A673 (cell line): ENCODE measurements at regions not wholly inside any gene's neighbourhood (a gene's known extent, or its start where the extent isn't known, plus 50 kb on each side); places are given as distances from the start of the nearest gene placed in this dataset.

Source experiments
- BruUV-seq: library from RNA; stranded (reverse); fragments of 400-500 nt; replicated peaks from 2 replicates; lab custom pipeline; 2021; lab: Mats Ljungman, UMichigan
- CTCF ChIA-PET: fragments of 300-600 bp; sonication (Branson Sonifier 250); formaldehyde crosslinking; loops from one replicate; lab custom pipeline; 2022; ENCODE audit warnings: antibody characterized with exemption; lab: Charles Lee
- POLR2A ChIA-PET: fragments of 300-600 bp; sonication (Branson Sonifier 250); formaldehyde crosslinking; loops from one replicate; lab custom pipeline; 2022; ENCODE audit warnings: antibody characterized with exemption; ENCODE audit not compliant: low non-redundant PET; lab: Charles Lee
- DNase-seq: peaks from one replicate; pipeline ENCODE4 v3.0.0-alpha.2; 2015; ENCODE audit warnings: low spot score
- H3K27ac ChIP-seq: fragments of 200-600 bp; sonication (generic); 2 replicates; pipeline ENCODE4 v1.5.1; 2016; ENCODE audit warnings: mixed run types, low read depth, mild to moderate bottlenecking, mixed read lengths, antibody characterized with exemption, low read length; ENCODE audit not compliant: poor library complexity, severe bottlenecking
- H3K27me3 ChIP-seq: fragments of 200-600 bp; sonication (generic); replicated peaks from 2 replicates; pipeline ENCODE4 v1.6.1; 2017; ENCODE audit warnings: mixed run types, low read depth, mild to moderate bottlenecking, mixed read lengths, antibody characterized with exemption, low read length; ENCODE audit not compliant: insufficient read depth, poor library complexity
- H3K36me3 ChIP-seq: fragments of 200-600 bp; sonication (generic); 2 replicates; pipeline ENCODE4 v1.6.1; 2016; ENCODE audit warnings: mixed run types, mild to moderate bottlenecking, mixed read lengths, antibody characterized with exemption, low read length; ENCODE audit not compliant: insufficient read depth, poor library complexity, severe bottlenecking
- H3K4me1 ChIP-seq: fragments of 200-600 bp; sonication (generic); 2 replicates; pipeline ENCODE4 v1.6.1; 2017; ENCODE audit warnings: mixed run types, mild to moderate bottlenecking, mixed read lengths, antibody characterized with exemption, low read length; ENCODE audit not compliant: insufficient read depth, poor library complexity, severe bottlenecking
- H3K4me3 ChIP-seq: fragments of 200-600 bp; sonication (generic); 2 replicates; pipeline ENCODE4 v1.5.1; 2016; ENCODE audit warnings: low read depth, mixed run types, mild to moderate bottlenecking, mixed read lengths, low read length; ENCODE audit not compliant: poor library complexity, severe bottlenecking
- H3K9me3 ChIP-seq: fragments of 200-600 bp; sonication (generic); 2 replicates; pipeline ENCODE4 v1.6.1; 2016; ENCODE audit warnings: mixed run types, low read depth, mild to moderate bottlenecking, mixed read lengths, antibody characterized with exemption, low read length; ENCODE audit not compliant: poor library complexity, severe bottlenecking
- CTCF ChIP-seq: fragments of 300-800, 200-600 bp; sonication (generic); conservative IDR thresholded peaks from 2 replicates; pipeline ENCODE4 v1.5.1; 2017; ENCODE audit warnings: low read depth, mild to moderate bottlenecking, antibody characterized with exemption, low read length, moderate library complexity, mixed read lengths
- EZH2 ChIP-seq: fragments of 200-600 bp; sonication (generic); IDR thresholded peaks from 2 replicates; pipeline ENCODE4 v1.6.1; 2017; ENCODE audit warnings: borderline replicate concordance, low read depth, mild to moderate bottlenecking, mixed read lengths, antibody characterized with exemption, low read length; ENCODE audit not compliant: poor library complexity, severe bottlenecking
- intact Hi-C: fragments of 100-400 bp; cut with micrococcal nuclease; formaldehyde crosslinking; loops from one replicate; pipeline ENCODE4 v1.10.0; 2022; ENCODE audit not compliant: unreplicated experiment

GRCh38 chr4:146124023-146124680 lies 51.4 kb upstream of the LSM6 start:
- no peaks in the 10 kb centered on the region for H3K4me1 ChIP-seq
- intact Hi-C loops: no loop called here
- no peak overlapping the region for H3K4me3 ChIP-seq
- no peak overlapping the region for H3K27ac ChIP-seq
- ChIA-PET CTCF (interaction anchor here (0.6 kb wide), 2 partner anchors 10 to 382 kb away, joined by 4 to 7 read pairs; no protein-coding TSS in a partner anchor), POLR2A (no interaction called here)
- BruUV-seq: no TSS peak
- no peaks in the 10 kb centered on the region for H3K36me3 ChIP-seq
- H3K27me3 ChIP-seq: no peaks in the 10 kb centered on the region
- peak; percentile 9 for DNase-seq
- no peaks in the 10 kb centered on the region for H3K9me3 ChIP-seq
- TF ChIP-seq CTCF (no peak; the same call in 1 of the 2 replicates), EZH2 (no peak)

GRCh38 chr4:146123231-146123630 lies 52.3 kb upstream of the LSM6 start:
- intact Hi-C loops: no loop called here
- CTCF ChIA-PET: interaction anchor here (1.0 kb wide), 1 partner anchor 974 kb away, joined by 3 read pairs; no protein-coding TSS in a partner anchor
- H3K4me3 ChIP-seq: no peak overlapping the region
- no peak overlapping the region for H3K27ac ChIP-seq
- no peaks in the 10 kb centered on the region for H3K27me3 ChIP-seq
- no peak for DNase-seq
- no peaks in the 10 kb centered on the region for H3K36me3 ChIP-seq
- POLR2A ChIA-PET: no interaction called here
- H3K4me1 ChIP-seq: no peaks in the 10 kb centered on the region
- no TSS peak for BruUV-seq
- no peak for TF ChIP-seq CTCF
- no peak for TF ChIP-seq EZH2
- H3K9me3 ChIP-seq: no peaks in the 10 kb centered on the region

- Histone ChIP-seq H3K4me1 (no peaks in the 10 kb centered on the region), H3K9me3 (no peaks in the 10 kb centered on the region), H3K4me3 (no peak overlapping the region), H3K36me3 (no peaks in the 10 kb centered on the region), H3K27me3 (no peaks in the 10 kb centered on the region), H3K27ac (no peak overlapping the region)
- ChIA-PET POLR2A (no interaction called here), CTCF (no interaction called here)
- intact Hi-C loops: no loop called here
- DNase-seq: no peak
- no peak for TF ChIP-seq CTCF
- TF ChIP-seq EZH2: no peak
- no TSS peak for BruUV-seq
Measured at GRCh38 chr4:146122398-146122797, 53.1 kb upstream of the LSM6 start.
